Right lobe of liver (tissue), 4 donors: ENCODE measurements at regions not wholly inside any gene's neighbourhood (a gene's known extent, or its start where the extent isn't known, plus 50 kb on each side); places are given as distances from the start of the nearest gene placed in this dataset.

Experiments used
- POLR2A ChIP-seq: fragments of 450-650 bp; IDR thresholded peaks from one replicate; pipeline ENCODE4 v1.6.1; 2017; ENCODE audit warnings: antibody characterized with exemption, mild to moderate bottlenecking
- TF ChIP-seq, protein P1 (sequence below), 4 donors: fragments of 200-600 bp in 3 of 4; fragments of 450-650 bp in 1 of 4; IDR thresholded peaks; one replicate each; pipeline versions ENCODE4 v1.5.1 to v1.8.0; 2016 to 2022; ENCODE audit warnings: antibody characterized with exemption in 4 of 4, mild to moderate bottlenecking in 2 of 4
- donor health status: DM: no; HTN: no; CAD: no.
- donor health status: DM: no; HTN: no; CAD: no.
- donor health status: DM: no; HTN: yes; CAD: no.

DNA sequence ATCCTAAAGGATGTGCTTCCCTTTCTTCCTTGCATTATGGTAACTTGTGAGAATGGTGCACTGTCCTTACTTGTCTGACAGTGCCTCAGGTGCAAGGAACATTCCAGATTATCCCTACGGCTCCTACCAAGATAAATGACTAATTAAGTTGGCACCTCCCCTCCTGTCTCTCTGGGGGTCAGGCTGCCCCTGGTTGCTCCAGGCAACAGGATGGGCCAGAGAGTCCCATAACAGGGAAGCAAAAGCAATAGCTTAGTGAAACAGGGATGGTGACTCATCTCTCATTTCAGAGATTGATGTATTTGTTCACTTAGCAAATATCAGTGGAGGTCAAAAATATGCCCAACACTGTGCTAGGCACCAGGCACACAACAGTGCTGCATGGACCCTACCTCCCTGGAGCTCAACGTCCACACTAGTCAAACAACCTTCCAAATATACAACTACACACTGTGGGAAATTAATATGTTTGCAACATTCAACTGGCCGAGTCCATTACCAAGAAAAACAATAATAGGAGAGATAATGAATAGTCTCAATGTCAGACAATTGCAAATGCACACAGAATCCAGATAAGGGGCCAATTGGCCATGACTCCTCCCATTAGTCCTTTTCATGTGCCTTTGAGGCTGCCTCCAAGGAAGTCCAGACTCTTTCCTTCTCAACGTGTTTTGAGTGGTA lies 249.0 kb downstream of the TLE3 start:
- no peak for TF ChIP-seq POLR2A
- TF ChIP-seq, protein P1, sequence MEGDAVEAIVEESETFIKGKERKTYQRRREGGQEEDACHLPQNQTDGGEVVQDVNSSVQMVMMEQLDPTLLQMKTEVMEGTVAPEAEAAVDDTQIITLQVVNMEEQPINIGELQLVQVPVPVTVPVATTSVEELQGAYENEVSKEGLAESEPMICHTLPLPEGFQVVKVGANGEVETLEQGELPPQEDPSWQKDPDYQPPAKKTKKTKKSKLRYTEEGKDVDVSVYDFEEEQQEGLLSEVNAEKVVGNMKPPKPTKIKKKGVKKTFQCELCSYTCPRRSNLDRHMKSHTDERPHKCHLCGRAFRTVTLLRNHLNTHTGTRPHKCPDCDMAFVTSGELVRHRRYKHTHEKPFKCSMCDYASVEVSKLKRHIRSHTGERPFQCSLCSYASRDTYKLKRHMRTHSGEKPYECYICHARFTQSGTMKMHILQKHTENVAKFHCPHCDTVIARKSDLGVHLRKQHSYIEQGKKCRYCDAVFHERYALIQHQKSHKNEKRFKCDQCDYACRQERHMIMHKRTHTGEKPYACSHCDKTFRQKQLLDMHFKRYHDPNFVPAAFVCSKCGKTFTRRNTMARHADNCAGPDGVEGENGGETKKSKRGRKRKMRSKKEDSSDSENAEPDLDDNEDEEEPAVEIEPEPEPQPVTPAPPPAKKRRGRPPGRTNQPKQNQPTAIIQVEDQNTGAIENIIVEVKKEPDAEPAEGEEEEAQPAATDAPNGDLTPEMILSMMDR (IDR thresholded peaks at IDR 0.05): no peak
